Left ventricle myocardium superior (tissue), 1 donor: ENCODE measurements at regions not wholly inside any gene's neighbourhood (a gene's known extent, or its start where the extent isn't known, plus 50 kb on each side); places are given as distances from the start of the nearest gene placed in this dataset.
A peak's percentile ranks its signal among the peaks of the same experiment; 100 is the strongest.
"Not testable (repeated sequence)": the region's sequence is repeated elsewhere in the genome, so short reads cannot be mapped to it uniquely, and the experiment has no call there.

ENCODE experiments used
- ATAC-seq: fragments of 200-7000 bp; cut with Tn5 transposase; one replicate; pipeline ENCODE4 v1.9.1; 2020; ENCODE audit warnings: mild to moderate bottlenecking, moderate library complexity
- DNase-seq: peaks from one replicate; pipeline ENCODE4 v3.0.0-alpha.2; 2020
- intact Hi-C: fragments of 100-400 bp; cut with micrococcal nuclease; formaldehyde crosslinking; loops from one replicate; pipeline ENCODE4 v1.11.0; 2022
- donor health status: DM: no; HTN: yes; CAD: no; lungs with severe emphysema.

DNA sequence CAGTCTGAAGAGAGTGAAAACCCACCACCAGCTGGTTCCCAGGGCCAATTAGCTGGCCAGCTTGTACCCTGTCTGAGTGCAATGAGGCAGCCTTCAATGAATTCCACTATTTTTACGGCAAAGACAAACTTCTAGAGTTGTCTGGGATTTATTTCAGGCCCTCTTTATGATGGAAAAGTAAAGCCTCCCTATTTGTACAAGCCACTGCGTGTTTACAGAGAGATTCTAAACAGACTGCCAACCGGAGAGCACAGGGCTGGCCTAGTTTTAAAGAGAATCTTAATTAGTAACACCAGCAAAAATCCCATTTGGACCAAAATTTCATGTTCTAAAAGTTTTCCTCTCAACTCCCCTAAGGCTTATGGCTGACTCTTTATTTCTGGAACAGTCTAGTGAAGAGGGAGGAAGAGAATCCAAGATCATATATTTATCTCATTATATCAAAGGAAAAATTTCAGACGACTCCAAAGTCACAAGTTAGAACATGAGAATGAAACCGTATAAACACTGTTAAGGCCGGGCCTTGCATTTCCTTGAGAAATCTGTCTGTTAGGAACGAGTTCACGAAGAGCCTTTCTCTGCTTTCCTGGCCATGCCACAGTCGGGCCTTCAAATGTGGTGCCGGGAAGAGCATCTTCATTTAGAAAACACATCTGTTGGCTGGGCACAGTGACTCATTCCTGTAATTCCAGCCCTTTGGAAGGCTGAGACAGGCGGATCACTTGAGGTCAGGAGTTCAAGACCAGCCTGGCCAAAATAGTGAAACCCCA, 724.6 kb upstream of the NRP1 start:
- intact Hi-C loops: no loop called here
- ATAC-seq: peak; percentile 67

DNA sequence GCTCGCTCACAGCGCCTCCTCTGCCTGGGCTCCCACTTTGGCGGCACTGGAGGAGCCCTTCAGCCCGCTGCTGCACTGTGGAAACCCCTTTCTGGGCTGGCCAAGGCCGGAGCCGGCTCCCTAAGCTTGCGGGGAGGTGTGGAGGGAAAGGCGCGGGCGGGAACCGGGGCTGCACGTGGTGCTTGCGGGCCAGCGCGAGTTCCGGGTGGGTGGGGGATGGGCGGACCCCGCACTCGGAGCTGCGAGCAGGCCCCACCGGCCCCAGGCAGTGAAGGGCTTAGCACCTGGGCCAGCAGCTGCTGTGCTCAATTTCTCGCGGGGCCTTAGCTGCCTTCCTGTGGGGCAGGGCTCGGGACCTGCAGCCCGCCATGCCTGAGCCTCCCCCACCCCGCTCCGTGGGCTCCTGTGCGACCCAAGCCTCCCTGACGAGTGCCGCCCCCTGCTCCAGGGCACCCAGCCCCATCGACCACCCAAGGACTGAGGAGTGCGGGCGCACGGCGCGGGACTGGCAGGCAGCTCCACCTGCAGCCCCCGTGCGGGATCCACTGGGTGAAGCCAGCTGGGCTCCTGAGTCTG, 721.0 kb upstream of the NRP1 start:
- ATAC-seq, DNase-seq, intact Hi-C loops: not testable (repeated sequence)

More for the DNA sequence above, 724.6 kb upstream of the NRP1 start:
- no peak for DNase-seq

DNA sequence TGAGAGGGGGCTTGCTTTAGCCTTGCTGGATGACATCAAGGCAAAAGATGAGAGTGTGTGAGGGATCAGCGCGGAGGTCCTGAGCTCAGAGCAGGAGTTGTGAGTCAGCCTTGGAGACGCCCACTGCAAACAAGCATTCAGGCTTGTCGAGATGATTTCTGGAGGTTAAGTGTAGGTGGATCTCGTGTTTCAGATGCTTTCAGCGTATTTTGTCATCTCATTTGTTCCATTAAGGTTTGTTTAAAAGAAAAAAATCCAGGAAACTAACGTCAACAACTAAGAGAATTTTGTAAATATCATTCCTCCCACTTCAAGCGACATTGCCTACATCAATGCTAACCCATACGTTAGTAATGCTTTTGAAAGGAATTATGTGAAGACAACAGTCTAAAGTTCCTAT, 715.4 kb upstream of the NRP1 start:
- intact Hi-C loops: no loop called here

DNA sequence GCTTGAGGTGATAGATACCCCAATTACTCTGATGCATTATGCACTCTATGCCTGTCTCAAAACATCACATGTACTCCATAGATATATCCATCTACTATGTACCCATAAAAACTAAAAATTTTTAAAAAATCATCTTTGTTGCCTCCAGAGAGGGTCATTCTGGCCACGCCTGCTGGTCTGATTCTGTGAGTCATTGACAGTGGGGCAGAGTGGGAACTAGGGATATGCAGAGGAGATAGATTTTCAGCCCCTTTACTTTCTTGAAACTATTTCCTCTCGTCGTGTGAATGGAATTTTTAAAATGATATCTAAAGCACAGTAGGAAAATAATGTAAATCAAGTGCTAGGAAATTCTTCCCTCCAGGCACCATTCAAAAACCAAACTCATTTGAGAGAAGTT, 715.0 kb upstream of the NRP1 start:
- intact Hi-C loops: no loop called here
- ATAC-seq (no peak), DNase-seq (no peak)

More for the DNA sequence above, 715.4 kb upstream of the NRP1 start:
- no peak for ATAC-seq
- DNase-seq: no peak

DNA sequence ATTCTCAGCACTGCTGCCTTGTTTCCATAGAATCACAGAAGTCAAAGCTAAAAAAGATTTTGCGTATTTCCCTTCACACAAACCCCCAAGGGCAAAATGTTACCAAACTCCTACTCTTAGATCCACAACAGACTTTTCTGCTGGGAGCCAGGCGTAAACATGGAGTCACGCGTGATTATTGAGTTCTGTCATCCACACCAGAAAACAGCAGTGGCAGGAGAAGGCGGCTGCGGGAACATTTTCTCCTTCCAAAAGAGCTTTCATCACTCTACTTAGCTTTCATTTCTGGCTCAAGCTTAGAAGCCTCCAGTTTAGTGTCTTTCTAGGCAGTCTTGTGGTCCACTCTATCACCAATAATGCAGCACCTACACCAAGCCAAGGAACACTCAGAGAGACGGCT, 712.9 kb upstream of the NRP1 start:
- intact Hi-C loops: no loop called here
- no peak for DNase-seq
- ATAC-seq: peak; percentile 39

DNA sequence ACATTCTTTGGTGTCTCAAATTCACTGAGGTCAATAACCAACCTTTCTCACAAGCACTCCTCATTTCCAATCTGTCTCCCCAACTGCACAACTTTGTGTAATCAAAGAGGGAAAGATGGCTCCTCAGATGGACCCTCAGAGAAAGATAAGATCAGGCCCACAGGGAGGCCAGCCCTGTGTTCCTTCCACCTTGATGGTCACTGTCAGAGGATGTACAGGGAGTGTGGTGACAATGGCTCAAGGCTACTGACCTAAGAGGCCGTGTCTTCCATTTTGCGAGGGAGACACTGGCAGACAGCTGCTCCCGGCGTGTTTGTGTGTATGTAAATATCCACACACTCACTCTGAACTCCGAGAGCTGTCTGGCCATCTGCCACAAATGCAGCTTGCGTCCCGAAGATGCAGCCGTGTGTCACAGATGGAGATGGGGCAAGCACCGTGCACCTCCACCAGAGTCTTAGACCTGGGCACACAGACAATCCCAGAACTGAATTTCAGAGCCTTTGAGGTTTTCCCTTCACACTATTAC, 712.1 kb upstream of the NRP1 start:
- no peak for DNase-seq
- ATAC-seq: no peak
- intact Hi-C loops: no loop called here

DNA sequence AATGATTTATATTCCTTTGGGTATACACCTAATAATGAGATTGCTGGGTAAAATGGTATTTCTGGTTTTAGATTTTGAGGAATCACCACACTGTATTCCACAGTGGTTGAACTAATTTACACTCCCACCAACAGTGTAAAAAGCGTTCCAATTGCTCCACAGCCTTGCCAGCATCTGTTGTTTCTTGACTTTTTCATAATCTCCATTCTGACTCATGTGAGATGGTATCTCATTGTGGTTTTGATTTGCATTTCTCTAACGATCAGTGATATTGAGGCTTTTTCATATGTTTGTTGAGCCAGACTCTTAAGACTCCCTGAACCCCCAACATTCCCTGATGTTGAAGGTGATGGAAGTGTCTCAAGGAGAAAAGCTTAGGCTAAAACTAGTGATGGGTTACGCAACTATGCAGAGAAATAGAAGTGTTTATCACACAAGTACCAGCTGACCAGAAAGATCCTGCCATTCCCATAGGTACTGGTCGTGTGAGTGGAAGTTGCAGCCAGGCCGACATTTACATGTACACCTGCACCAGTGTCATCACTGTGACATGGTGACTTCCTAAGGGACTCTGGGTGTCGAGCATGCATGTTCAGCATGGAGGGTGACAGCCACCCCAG, 711.2 kb upstream of the NRP1 start:
- ATAC-seq (no peak), DNase-seq (no peak)
- intact Hi-C loops: no loop called here

DNA sequence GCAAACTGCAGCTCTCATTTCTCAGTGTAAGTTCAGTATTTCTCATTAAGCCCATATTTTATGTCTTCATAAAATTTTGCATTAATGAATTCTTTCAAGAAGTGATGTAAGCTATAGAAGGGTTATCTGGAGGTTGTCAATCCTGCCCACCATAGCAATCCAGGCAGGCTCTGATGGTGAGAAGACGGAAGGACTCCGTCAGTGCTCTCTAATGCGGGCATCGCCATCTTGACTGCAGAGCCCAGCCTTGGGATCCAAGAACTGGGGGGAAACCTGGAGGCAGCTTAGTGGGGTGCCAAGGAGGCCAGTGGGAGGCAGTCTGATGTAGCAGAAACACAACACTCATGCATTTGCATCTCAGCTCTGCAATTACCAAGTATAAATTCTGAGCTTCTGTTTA, 707.4 kb upstream of the NRP1 start:
- ATAC-seq (no peak), DNase-seq (no peak)
- intact Hi-C loops: no loop called here

DNA sequence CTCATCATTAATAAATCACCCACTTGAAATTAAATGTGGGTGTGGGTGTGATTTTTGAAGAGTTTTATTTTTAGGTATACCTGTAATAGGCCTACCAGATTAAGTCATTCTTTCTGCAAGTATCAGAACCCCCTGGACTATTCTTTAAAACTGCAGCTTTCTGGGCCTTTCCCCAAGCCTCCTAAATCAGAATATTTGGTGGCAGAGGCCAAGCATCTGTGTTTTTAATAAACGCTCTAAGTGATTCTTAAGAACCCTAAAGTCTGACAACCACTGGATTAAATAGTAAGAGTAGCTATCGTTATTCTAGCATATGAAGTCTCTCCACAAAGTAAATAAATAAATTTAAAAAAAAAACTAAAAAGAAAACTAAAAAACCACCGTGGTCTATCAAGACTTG, 703.0 kb upstream of the NRP1 start:
- intact Hi-C loops: no loop called here
- DNase-seq (no peak), ATAC-seq (no peak)

DNA sequence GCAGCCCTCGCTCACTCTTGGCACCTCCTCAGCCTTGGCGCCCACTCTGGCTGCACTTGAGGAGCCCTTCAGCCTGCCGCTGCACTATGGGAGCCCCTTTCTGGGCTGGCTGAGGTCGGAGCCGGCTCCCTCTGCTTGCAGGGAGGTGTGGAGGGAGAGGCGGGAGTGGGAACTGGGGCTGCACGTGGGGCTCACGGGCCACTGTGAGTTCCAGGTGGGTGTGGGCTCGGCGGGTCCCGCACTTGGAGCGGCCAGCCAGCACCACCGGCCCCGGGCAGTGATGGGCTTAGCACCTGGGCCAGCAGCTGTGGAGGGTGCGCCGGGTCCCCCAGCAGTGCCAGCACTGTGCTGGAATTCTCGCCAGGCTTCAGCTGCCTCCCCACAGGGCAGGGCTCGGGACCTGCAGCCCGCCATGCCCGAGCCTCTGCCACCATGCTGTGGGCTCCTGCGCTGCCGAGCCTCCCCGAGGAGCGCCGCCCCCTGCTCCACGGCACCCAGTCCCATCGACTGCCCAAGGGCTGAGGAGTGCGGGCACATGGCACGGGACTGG, 700.8 kb upstream of the NRP1 start:
- DNase-seq, ATAC-seq, intact Hi-C loops: not testable (repeated sequence)

DNA sequence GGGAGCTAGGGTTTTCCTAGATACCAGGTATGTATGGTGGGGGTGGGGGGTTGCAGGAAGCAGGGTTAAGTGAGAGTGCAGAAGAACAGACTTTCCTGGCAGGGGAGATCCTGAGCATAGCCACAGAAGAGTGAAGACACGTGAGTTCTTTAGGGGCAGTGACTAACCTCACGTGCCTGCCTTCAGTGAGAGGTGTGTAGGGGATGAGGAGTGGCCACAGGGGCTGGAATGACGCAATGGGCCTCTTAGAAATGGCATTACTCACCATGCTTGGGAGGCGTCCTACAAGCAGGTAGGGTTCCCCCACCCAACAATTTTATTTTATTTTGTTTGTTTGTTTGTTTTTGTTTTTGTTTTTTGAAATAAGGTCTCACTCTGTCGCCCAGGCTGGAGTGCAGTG, 698.6 kb upstream of the NRP1 start:
- intact Hi-C loops: no loop called here
- DNase-seq: no peak
- no peak for ATAC-seq

DNA sequence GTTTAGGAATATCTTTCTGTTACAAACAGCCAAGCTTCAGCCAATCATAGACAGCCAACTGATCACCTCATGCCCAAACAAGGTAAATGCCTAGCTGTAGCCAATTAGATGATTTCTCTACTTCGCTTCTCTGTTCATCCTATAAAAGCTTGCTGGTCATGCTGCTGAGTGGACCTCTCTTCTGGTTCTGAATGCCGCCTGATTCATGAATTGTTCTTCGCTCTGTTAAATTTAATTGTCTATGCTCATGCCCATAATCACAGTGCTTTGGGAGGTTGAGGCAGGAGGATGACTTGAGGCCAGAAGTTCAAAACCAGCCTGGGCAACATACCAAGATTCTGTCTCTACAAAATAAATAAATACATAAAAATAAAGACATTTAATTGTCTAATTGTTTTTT, 698.1 kb upstream of the NRP1 start:
- intact Hi-C loops: no loop called here
- DNase-seq: no peak
- ATAC-seq: no peak

DNA sequence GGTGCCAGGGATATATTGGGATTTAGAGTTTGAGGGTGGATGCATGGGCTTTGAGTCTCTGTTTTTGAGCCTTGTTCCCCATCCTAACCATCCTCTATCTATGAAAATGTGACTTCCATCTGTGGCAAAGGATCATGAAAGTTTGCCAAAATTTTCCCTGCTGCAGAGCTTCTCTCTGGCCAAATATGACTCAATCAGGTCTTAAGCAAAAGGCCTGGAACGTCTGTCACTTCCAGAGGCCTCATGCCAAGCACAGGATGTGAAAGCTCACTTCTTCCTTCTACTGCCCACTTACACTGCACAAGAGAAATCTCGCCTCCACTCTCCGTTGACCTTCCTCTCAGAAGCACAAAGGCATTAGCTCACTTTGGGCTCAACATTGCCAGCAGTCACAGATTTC, 696.9 kb upstream of the NRP1 start:
- peak; percentile 95 for ATAC-seq
- DNase-seq: peak; percentile 58
- intact Hi-C loops: no loop called here

DNA sequence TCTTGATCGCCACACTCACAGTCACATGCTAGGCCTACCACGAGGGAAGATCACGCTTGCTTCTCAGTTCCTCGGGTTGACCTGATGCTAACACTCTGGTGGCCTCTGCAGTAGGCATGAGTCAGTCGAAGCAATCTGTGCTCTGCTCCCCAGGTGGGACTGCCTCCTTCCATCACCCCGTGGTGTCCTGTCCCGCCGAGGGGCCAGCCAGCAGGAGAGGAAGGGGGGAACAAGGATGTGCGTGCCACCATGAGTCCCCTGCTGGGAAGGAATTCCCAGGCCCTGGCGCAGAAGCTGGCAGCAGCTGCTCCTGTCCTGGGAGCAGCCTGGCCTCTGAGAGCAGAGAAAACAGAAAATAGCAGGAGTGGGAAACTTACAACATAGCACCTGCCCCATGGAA, 695.0 kb upstream of the NRP1 start:
- DNase-seq: no peak
- intact Hi-C loops: no loop called here
- ATAC-seq: no peak

DNA sequence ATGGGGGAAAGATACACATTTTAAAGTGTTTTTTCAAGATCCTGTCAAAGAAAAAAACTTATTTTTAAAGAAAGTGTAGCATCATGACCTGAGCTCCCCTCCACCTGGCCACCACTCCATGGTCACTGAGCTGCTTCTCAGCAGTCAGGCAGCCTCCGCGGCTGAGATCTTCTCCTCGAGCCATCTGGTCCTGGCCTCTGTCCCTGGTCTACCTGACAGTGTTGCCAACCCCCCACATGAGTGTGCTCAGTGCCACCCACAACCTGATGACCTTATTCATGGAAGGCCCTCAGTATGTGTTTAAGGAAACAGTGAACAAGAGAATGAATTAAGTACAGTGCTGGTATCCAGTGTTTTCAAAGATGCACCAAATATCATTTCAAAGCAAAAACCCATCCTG, 694.5 kb upstream of the NRP1 start:
- ATAC-seq: no peak

DNA sequence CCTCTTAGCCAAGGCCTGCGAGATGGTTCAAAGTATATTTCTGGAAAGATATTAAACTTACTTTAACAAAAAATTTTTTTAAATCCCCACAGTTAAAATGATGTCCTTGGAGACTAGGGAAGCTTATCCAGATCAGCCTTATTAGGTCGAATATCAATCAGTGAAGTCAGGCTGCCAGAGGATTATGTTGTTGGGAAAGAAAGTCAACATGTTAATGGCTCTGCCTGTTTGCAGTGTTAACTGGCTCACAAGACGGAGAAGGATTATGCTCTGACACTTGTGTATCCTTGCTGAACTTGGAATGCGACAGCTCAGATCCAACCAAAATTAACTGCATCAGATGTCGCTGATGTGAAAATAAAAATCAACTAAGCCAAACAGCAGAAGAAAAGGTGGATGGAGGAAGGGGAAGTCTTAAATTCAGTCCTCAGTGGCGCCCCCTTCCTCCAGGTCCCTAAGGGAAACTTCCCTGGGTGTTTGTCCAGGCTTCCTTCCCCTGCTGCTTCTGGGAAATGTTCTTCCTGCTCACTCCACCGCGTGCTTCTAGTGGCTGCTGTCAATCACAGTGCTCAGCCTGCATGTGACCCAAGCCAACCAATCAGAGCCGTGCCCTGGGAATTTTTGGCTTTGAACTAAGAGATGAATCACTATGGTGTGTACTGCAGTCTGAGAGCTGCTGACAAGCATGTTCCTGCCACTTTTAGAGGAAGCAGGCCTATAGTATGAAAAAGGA, 690.4 kb upstream of the NRP1 start:
- DNase-seq: no peak

More for the DNA sequence above, 694.5 kb upstream of the NRP1 start:
- intact Hi-C loops: no loop called here
- DNase-seq: no peak

DNA sequence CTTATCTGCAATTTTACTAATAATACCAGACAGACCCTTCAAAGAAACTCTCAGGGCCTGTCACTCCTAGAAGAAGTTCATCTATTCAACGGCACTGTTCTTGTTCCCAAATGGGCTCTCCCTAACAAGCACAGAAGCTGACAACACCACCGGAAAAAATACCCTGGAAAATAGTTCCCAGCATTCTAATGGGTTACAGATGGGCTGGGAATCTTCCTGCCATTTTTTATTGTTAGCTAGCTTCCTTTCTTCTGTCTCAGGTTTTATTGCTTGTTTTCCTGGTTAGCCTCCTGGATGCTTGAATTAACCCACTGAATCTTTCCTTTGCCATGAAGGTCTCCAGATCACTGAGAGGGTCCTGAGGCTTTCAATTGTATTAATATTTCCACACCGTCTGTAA, 689.8 kb upstream of the NRP1 start:
- DNase-seq: no peak
- intact Hi-C loops: no loop called here
- ATAC-seq: no peak

More for the DNA sequence above, 690.4 kb upstream of the NRP1 start:
- ATAC-seq: no peak
- intact Hi-C loops: no loop called here

DNA sequence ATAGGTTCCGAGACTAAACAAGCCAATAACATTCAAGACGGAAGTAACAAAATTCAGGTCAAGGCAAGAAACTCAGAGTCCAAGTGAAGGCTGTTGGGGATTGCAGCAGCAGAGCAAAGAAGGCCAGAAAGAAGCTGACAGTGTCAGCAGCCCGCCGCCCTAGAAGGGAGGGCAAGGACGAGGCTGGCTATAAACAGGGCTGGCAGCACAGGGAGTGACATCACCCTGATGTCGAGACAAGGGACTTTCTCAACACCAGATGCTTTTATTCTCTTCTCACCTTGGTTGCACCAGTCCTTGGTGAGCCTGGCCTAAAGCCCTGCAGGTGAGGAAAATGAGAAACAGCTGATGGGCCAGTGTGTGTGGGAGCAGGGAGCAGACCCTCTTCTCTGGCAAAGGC, 687.7 kb upstream of the NRP1 start:
- intact Hi-C loops: no loop called here
- ATAC-seq: no peak
- DNase-seq: no peak

DNA sequence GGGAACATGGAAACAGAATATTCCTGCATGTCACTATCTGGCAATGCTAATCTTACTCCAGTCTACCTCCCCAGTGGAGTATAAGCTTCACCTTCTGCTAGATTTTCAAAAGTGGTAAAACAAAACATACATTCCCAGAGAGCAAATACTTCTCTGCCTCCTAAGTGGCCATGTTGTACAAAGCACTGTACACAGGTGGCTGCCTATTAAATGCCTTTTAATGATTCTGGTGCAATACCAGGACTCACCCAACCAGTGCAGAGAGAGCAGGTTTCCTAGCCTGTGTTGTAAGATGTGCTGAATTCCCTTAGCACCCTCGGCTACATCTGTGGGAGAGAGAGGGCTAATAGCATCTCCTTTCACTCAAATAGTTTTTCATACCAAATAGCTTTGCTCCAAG, 684.3 kb upstream of the NRP1 start:
- intact Hi-C loops: no loop called here
- ATAC-seq: no peak
- DNase-seq: no peak

DNA sequence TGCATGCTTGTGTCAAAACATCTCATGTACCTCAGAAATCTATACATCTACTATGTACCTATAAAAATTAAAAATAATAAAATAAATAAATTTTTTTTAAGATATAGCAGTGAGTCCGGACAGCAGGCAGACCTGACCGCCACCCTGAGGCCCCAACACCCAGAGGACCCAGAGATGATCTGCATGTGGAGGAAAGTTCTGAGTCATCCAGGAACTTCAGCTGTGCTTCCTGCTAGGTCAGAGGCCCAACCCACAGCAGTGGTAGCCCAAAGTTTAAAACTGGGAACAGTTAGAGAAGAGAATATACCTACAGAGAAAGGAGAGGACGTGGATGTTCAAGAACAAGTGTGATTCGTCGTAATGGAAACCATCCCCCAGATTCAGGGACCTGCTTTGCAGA, 683.7 kb upstream of the NRP1 start:
- intact Hi-C loops: no loop called here

More for the DNA sequence above, 683.7 kb upstream of the NRP1 start:
- ATAC-seq (no peak), DNase-seq (no peak)
